Body of pancreas (tissue), 4 donors: ENCODE measurements at regions not wholly inside any gene's neighbourhood (a gene's known extent, or its start where the extent isn't known, plus 50 kb on each side); places are given as distances from the start of the nearest gene placed in this dataset.

Experiments
- ATAC-seq: fragments of 150-250 bp; one replicate; pipeline ENCODE4 v1.9.1; 2016
- DNase-seq, 4 donors: peaks; one replicate each; pipeline ENCODE4 v3.0.0-alpha.2; 2019
- H3K27ac ChIP-seq, 4 donors: fragments of 200-600 bp; sonication (generic); 1 replicate in 3 of 4; 2 replicates in 1 of 4; pipeline versions ENCODE4 v1.5.1 to v1.6.1; 2016 to 2019; ENCODE audit warnings: mild to moderate bottlenecking in 1 of 4, mixed read lengths in 1 of 4, moderate library complexity in 1 of 4
- H3K27me3 ChIP-seq, 2 donors: fragments of 200-600 bp; sonication (generic); one replicate each; pipeline ENCODE4 v1.6.0; 2016; ENCODE audit warnings: mild to moderate bottlenecking in 1 of 2
- H3K36me3 ChIP-seq, 2 donors: fragments of 200-600 bp; sonication (generic); replicated peaks in 1 of 2; 2 replicates each; pipeline ENCODE4 v1.5.1; 2016; ENCODE audit warnings: low read depth in 2 of 2; ENCODE audit not compliant: insufficient read depth in 1 of 2
- H3K4me1 ChIP-seq: fragments of 200-600 bp; sonication (generic); one replicate; pipeline ENCODE4 v1.6.0; 2016
- H3K4me3 ChIP-seq, 2 donors: fragments of 200-600 bp; sonication (generic); 1 replicate in 1 of 2; 2 replicates in 1 of 2; pipeline ENCODE4 v1.5.1; 2016 to 2019
- H3K9me3 ChIP-seq, 3 donors: fragments of 200-600 bp; sonication (generic); 1 replicate in 2 of 3; 2 replicates in 1 of 3; pipeline ENCODE4 v1.5.1; 2016
- CTCF ChIP-seq, 7 experiments: fragments of 450-650 bp in 4 of 7; fragments of 200-600 bp in 3 of 7; sonication (generic) in 3 of 7; IDR thresholded peaks; one replicate each; pipeline ENCODE4 v1.5.1; 2016 to 2019; ENCODE audit warnings: antibody characterized with exemption in 7 of 7
- POLR2A ChIP-seq, 3 donors: fragments of 450-650 bp; IDR thresholded peaks; one replicate each; pipeline ENCODE4 v1.6.1; 2016; ENCODE audit warnings: antibody characterized with exemption in 3 of 3, mild to moderate bottlenecking in 2 of 3
- WGBS, 2 donors: methylation state at CpG; one replicate each; pipeline ENCODE4 v1.1.5; 2017; 5-methylcytosine and 5-hydroxymethylcytosine counted together
- intact Hi-C: fragments of 100-400 bp; cut with DNase I; formaldehyde crosslinking; loops from one replicate; pipeline ENCODE4 v1.15.1; 2023

- no peak for ATAC-seq
- Histone ChIP-seq H3K36me3 (no peaks in the 10 kb centered on the region), H3K4me1 (no peaks in the 10 kb centered on the region), H3K9me3 (no peaks in the 10 kb centered on the region), H3K4me3 (no peak overlapping the region), H3K27ac (no peak overlapping the region), H3K27me3 (no peaks in the 10 kb centered on the region)
- 58 to 66% methylated on average over 6 of the region's 6 CpGs for WGBS, 2 donors
- DNase-seq = no peak
- TF ChIP-seq CTCF (IDR thresholded peaks at IDR 0.05) = no peak
- intact Hi-C loops = no loop called here
Measured at GRCh38 chr7:50227726-50228125, 76.8 kb upstream of the IKZF1 start.

GRCh38 chr7:50226669-50227068 lies 77.8 kb upstream of the IKZF1 start:
- 47 to 50% methylated on average over 3 of the region's 3 CpGs for WGBS, 2 donors
- no peaks in the 10 kb centered on the region for H3K9me3 ChIP-seq
- intact Hi-C loops = no loop called here
- DNase-seq (no peak), ATAC-seq (no peak)
- no peak overlapping the region for H3K27ac ChIP-seq
- H3K27me3 ChIP-seq = no peaks in the 10 kb centered on the region
- TF ChIP-seq CTCF (IDR thresholded peaks at IDR 0.05) (no peak), POLR2A (IDR thresholded peaks at IDR 0.05) (no peak)
- H3K4me3 ChIP-seq = no peak overlapping the region
- H3K4me1 ChIP-seq = no peaks in the 10 kb centered on the region
- no peaks in the 10 kb centered on the region for H3K36me3 ChIP-seq

GRCh38 chr7:50226145-50226544 lies 78.4 kb upstream of the IKZF1 start:
- ATAC-seq (no peak), DNase-seq (no peak)
- H3K4me3 ChIP-seq = no peak overlapping the region
- H3K36me3 ChIP-seq = no peaks in the 10 kb centered on the region
- 24 to 34% methylated on average over 3 of the region's 3 CpGs for WGBS, 2 donors
- no peaks in the 10 kb centered on the region for H3K27me3 ChIP-seq
- no peaks in the 10 kb centered on the region for H3K9me3 ChIP-seq
- no peak overlapping the region for H3K27ac ChIP-seq
- no peak for TF ChIP-seq CTCF (IDR thresholded peaks at IDR 0.05)
- TF ChIP-seq POLR2A (IDR thresholded peaks at IDR 0.05) = no peak
- intact Hi-C loops = no loop called here
- no peaks in the 10 kb centered on the region for H3K4me1 ChIP-seq

- no peak for ATAC-seq
Measured at GRCh38 chr7:50221433-50221832, 83.1 kb upstream of the IKZF1 start.

More at GRCh38 chr7:50221433-50221832, 83.1 kb upstream of the IKZF1 start:
- H3K4me3 ChIP-seq = no peak overlapping the region
- intact Hi-C loops = no loop called here
- no peak for DNase-seq
- no peak overlapping the region for H3K27ac ChIP-seq
- no peak for TF ChIP-seq CTCF (IDR thresholded peaks at IDR 0.05)
- no peaks in the 10 kb centered on the region for H3K36me3 ChIP-seq
- H3K9me3 ChIP-seq = no peaks in the 10 kb centered on the region
- H3K27me3 ChIP-seq = no peaks in the 10 kb centered on the region
- H3K4me1 ChIP-seq = no peaks in the 10 kb centered on the region
